HG03039 (cell line): ENCODE measurements at regions not wholly inside any gene's neighbourhood (a gene's known extent, or its start where the extent isn't known, plus 50 kb on each side); places are given as distances from the start of the nearest gene placed in this dataset.
"Not testable (repeated sequence)": the region's sequence is repeated elsewhere in the genome, so short reads cannot be mapped to it uniquely, and the experiment has no call there.

Source experiments
- ATAC-seq: cut with Tn5 transposase; IDR thresholded peaks from one replicate; pipeline ENCODE4 v1.9.1; 2021; ENCODE audit warnings: mild to moderate bottlenecking, moderate library complexity; ENCODE audit not compliant: unreplicated experiment

DNA sequence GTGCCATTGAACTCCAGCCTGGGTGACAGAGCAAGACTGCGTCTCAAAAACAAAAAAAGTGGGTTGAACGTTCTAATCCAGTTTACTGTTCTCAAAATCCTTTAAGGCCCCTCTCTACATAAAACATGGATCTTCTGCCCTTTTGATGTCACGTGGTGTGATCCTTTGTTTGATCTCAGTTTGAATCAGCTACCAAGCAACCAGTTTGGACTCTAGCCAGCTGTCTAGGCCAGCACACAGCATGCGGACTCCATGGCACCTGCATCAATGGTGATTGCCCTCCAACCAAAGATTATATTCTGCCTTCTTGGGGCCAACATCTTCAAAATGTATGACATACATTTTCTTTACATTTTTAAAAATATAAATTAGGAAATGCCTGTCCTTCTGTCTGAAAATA is 365.4 kb downstream of the NDFIP2 start:
- no peak for ATAC-seq

- ATAC-seq = no peak
Observed at GRCh38 chr13:79837741-79838450, 356.9 kb downstream of the NDFIP2 start.

GRCh38 chr13:79836121-79836520 is 355.2 kb downstream of the NDFIP2 start:
- not testable (repeated sequence) for ATAC-seq

- no peak for ATAC-seq
Observed at GRCh38 chr13:79834876-79835275, 353.9 kb downstream of the NDFIP2 start.

DNA sequence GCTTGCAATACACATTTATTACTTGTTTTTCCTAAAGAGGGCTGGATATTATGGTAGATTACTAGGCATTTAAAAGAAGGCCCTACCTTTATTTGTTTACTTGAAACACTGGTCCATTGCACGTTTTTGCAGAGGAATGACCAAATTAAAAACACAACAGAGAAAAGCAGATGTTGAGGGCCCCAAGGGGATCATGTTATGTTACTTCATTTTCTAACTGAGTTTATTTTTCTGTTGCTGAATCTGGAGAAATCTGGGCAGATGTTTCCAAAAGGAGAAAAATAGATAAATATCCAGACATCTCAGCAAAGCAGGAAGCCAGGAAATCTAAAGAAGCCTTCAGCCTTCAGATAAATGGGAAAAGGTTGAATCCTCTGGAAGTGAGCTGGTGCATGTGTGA is 353.0 kb downstream of the NDFIP2 start:
- ATAC-seq = no peak

GRCh38 chr13:79831556-79831955 is 350.6 kb downstream of the NDFIP2 start:
- ATAC-seq = no peak

DNA sequence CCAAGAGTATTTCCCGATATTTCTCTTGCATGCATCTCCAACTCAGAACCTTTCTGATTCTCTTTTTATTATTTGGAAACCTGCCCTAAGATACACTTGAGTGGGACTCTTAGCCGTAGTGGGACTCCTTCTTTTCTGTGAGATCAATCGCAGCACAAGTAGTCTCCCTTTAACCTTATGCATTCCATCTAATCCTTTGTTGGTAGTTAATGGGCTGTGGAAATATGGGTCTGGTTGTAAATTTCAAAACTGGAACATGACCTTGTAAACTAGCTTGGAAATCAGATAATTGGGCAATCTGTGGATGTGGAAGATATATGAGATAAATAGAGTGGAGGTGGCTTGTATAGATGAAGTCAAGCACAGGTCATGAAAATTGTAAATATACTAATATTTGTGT is 350.0 kb downstream of the NDFIP2 start:
- ATAC-seq = no peak

DNA sequence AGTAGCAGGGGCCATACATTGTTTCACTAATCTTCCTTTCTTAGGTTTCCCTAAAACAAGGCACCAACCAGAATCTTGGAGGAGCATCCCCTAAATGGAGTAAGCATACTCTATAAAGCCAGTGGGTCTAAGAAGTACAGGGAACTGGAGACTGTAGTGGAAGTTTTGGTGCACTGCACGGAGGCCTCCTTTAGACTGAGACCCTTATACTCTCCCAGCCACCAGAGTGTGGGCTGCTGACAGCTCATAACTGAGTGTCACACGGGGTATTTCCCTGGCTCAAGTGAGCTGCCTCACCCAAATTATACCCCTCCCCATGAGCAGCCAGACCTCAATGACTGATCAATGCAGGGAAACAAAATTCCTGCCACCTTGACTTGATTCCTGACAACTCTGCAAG is 349.5 kb downstream of the NDFIP2 start:
- ATAC-seq = no peak

DNA sequence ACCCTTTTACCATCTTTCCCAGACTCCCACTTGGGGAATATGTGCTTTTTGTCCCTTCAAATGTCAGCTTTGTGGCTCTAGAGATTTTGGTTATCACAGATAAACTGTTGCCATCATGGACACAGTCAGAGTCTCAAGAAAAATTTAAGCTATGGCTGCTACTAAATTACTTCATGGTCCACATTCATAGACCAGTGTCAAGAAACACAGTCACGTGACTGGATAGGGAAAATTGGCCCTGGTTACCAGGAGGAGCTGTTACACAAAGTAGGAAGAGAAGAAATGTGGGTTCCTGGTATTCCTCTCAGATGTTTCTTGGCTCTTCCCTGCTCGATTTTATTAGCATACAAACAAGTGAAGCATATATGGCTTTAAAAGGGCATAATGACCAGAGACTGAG is 348.9 kb downstream of the NDFIP2 start:
- ATAC-seq = no peak

GRCh38 chr13:79825959-79826358 is 345.0 kb downstream of the NDFIP2 start:
- no peak for ATAC-seq

DNA sequence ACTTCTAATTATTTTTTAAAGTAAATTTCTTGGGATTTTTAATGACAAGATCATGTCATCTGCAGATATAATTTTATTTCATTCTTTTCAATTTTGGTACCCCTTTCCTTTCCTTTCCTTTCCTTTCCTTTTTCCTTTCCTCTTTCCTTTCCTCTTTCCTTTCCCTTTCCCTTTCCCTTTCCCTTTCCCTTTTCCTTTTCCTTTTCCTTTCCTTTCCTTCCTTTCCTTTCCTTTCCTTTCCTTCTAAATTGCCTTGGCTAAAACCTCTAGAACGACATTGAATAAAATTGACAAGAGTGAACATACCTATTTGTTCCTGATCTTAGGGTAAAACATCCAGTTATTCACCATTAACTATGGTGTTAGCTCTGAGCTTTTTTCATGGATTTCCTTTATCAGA is 334.1 kb downstream of the NDFIP2 start:
- no peak for ATAC-seq

- ATAC-seq = no peak
Observed at GRCh38 chr13:79812070-79812850, 331.3 kb downstream of the NDFIP2 start.

- ATAC-seq = no peak
Observed at GRCh38 chr13:79811170-79811569, 330.2 kb downstream of the NDFIP2 start.

DNA sequence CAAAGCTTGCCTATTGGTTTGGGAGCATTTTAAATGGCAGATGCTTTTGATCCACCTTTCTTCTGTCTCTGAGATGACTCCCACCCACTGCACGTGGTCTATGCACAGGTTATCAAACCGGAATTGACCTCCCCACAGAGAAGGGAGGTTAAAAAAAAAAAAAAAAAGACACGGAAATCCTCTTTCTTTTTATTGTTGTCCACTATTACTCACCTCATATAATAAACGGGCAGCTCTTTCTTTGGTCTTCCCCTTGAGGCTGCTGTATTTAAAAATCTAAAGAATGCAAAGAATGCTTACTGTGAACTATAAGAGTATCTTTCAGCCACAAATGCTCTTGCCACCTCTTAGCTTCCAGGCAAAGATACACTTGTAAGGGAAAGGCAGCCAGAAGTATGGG is 329.7 kb downstream of the NDFIP2 start:
- ATAC-seq = no peak

DNA sequence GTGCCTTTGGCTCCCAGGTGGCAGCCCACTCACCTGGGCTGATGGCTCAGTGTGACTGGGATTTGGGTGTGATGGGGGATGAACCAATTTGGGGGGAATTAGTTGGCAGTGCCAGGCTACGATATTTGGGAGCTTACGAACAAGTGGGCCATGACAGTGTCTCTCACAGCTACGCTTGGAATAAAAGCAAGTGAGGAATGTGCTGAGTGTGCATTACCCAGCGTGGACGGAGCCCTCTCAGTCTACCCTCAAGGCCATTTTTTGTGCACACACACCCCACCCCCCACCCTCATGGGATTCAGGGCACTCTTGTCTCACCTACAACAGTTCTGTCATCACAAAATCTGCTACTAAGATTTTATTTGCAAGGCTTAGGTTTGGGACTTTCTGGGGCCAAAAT is 329.1 kb downstream of the NDFIP2 start:
- ATAC-seq = no peak

- ATAC-seq = no peak
Observed at GRCh38 chr13:79808475-79808874, 327.5 kb downstream of the NDFIP2 start.

DNA sequence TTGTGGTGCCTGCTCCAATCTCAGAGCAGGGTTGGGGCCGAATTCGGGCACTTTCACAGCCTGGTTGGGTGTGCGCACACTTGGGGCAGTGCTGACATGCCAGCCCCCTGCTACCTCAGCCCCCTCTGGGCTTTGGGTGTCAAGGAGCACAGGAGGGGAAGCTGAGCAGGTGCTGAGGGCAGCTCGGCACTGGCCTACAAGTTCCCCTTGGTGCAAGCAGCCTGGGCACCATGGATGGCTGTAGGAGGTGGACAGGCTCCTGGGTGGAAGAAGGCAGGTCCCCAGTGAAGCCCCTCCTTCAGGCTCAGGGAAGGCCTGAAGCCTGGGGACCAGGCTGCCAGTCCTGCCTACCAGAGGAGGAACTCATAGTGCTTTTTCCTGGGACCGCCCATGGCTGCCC is 326.6 kb downstream of the NDFIP2 start:
- ATAC-seq = no peak

- no peak for ATAC-seq
Observed at GRCh38 chr13:79806821-79807220, 325.9 kb downstream of the NDFIP2 start.

DNA sequence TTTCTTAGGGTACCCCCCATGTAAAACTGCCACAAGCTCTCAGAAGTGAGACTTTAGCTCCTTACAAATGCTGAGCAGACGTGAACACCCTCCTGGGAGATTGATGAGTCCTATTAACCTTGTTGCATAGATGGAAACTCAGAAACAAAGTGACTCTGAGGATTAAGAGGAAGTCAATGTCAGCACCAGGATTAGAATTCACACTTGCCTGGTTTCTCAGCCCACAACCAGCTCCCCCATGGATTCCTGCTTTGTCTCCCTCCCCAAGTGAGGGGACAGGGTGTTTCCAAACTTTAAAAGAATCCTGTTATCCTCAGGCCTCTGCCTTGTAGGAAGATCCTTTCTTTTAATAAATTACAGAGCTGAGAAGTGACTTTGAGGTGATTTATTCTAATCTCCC is 324.4 kb downstream of the NDFIP2 start:
- no peak for ATAC-seq

DNA sequence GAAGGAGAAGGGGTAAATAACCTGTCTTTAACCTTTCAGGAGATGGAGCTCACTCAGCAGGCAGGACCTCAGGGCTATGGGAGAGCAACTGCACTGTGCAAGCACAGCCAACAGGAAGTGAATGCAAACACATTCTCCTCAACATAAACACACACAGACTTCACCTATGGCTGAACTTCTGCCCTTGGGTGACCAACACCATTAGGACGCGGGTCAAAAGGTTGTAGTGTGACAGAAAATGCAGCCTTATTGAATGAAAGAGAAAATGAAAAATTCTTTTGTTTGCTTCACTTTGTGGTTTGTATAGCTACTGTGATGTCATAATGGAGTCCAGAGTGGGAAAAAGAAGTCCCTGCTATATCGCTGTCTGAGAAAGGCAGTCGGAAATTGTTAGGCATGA is 323.0 kb downstream of the NDFIP2 start:
- no peak for ATAC-seq

DNA sequence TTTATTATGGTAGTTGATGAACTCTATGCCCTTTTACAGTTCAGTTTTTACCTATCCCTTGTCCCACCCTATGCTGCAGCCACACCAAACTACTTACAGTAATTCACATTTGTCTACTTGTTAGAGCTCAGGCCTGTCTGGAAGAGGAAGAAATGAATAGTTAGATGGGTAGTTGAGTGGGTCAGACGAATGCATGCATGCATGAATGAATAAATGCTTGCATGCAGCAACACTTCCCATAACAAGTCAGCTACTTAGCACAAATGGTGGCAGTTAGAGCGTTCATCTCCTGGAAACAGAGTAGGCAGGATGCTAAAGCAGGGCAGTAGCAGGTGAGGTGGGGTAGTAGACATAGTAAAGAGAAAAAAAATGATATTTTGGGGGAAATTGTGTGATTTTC is 322.3 kb downstream of the NDFIP2 start:
- no peak for ATAC-seq

DNA sequence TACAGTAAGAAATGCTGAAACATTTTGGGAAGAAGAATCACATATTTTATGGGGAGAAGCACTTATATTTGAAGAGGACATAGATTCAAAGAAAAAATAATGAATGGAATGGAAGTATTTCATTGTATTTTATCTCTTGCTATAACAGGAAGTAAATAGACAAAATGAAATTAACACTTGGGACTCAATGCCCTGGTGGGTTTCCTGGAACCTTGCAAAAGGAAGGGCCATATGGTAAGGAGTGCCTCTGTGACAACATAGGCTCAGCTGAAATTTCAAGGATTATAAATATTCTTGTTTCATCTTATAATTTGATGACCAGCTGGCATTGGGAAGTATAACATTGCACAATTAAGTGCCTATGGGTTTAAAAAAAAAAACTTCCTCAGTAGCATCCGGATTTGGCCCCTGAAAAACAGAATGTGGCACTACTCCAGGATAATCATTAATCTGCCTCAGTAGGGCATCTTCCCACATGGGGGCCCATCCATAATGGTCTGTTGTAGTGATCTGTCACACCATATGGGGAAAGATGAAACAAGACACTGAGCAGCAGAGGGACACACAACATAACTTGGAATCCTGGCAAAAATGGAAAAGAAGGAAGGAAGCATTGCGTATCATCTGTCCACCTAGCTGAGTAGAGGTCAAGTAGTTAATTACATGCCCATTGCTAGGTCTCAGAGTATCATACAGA is 321.6 kb downstream of the NDFIP2 start:
- no peak for ATAC-seq
